22Rv1 (cell line): ENCODE measurements at regions not wholly inside any gene's neighbourhood (a gene's known extent, or its start where the extent isn't known, plus 50 kb on each side); places are given as distances from the start of the nearest gene placed in this dataset.

Source experiments
- H3K27ac ChIP-seq: fragments of 450-650 bp; 2 replicates; pipeline ENCODE4 v1.5.1; 2017
- CTCF ChIP-seq: fragments of 450-650 bp; IDR thresholded peaks from 2 replicates; pipeline ENCODE4 v1.5.1; 2017; ENCODE audit warnings: mild to moderate bottlenecking
- ZFX ChIP-seq: fragments of 450-650 bp; IDR thresholded peaks from 2 replicates; pipeline ENCODE4 v1.6.1; 2017; ENCODE audit warnings: antibody characterized with exemption, borderline replicate concordance

- TF ChIP-seq CTCF (no peak), ZFX (no peak)
- no peak overlapping the region for H3K27ac ChIP-seq
Observed at GRCh38 chr13:53847502-53847901, 818.9 kb downstream of the OLFM4 start.

GRCh38 chr13:53848366-53848961 lies 819.9 kb downstream of the OLFM4 start:
- no peak for TF ChIP-seq ZFX
- no peak for TF ChIP-seq CTCF
- H3K27ac ChIP-seq = no peak overlapping the region

- H3K27ac ChIP-seq = no peak overlapping the region
- TF ChIP-seq CTCF = no peak
Observed at GRCh38 chr13:53854321-53854720, 825.7 kb downstream of the OLFM4 start.

- no peak overlapping the region for H3K27ac ChIP-seq
- TF ChIP-seq CTCF = no peak
- no peak for TF ChIP-seq ZFX
Observed at GRCh38 chr13:53856573-53857195, 828.1 kb downstream of the OLFM4 start.

GRCh38 chr13:53863520-53863919 lies 834.9 kb downstream of the OLFM4 start:
- no peak for TF ChIP-seq CTCF
- TF ChIP-seq ZFX = no peak
- no peak overlapping the region for H3K27ac ChIP-seq

- TF ChIP-seq ZFX (no peak), CTCF (no peak)
- H3K27ac ChIP-seq = no peak overlapping the region
Observed at GRCh38 chr13:53873558-53873957, 844.9 kb downstream of the OLFM4 start.

- H3K27ac ChIP-seq = no peak overlapping the region
- TF ChIP-seq CTCF (no peak), ZFX (no peak)
Observed at GRCh38 chr13:53878861-53879260, 850.2 kb downstream of the OLFM4 start.
